Heart left ventricle (tissue), 13 donors: ENCODE measurements at regions not wholly inside any gene's neighbourhood (a gene's known extent, or its start where the extent isn't known, plus 50 kb on each side); places are given as distances from the start of the nearest gene placed in this dataset.

Source experiments
- POLR2A ChIP-seq, 2 donors: fragments of 450-650 bp; IDR thresholded peaks; one replicate each; pipeline ENCODE4 v1.6.1; 2017; ENCODE audit warnings: antibody characterized with exemption in 2 of 2, mild to moderate bottlenecking in 2 of 2, moderate library complexity in 2 of 2
- TF ChIP-seq, protein P1 (sequence below), 12 donors: fragments of 200-600 bp; sonication (generic) in 4 of 12; IDR thresholded peaks; one replicate each; pipeline versions ENCODE4 v1.5.0 to v1.8.0; 2018 to 2022; ENCODE audit warnings: antibody characterized with exemption in 12 of 12, mild to moderate bottlenecking in 5 of 12
- donor health status: ischemic (EF 13 %, LVEDD 7.1; RV severe dilation, severe dysfunction).
- donor health status: DM: no; HTN: yes; CAD: no.
- donor health status: DM: no; HTN: no; CAD: no.
- donor health status: ischemic (EF 25% LVEDD 6.9; RV normal size, moderate dysfunction).
- donor health status: ischemic (EF 25% LVEDD 5.7; RV mildly dilated, moderate dysfunction).
- donor health status: ischemic (EF 35%, LVEDD 5.7; RV mildly dilated, moderate dysfunction).
- donor health status: nonischemic (EF 11% LVEDD 7.7; RV severe dilation, severe dysfunction).
- donor health status: DM: yes; HTN: yes; CAD: no.
- donor health status: PGD.
- donor health status: ischemic (EF 29% LVEDD 5.4; RV normal size, mild dysfunction).
- donor health status: nonischemic (EF 23%, LVEDD 6.1; RV moderate dilation, normal function).

DNA sequence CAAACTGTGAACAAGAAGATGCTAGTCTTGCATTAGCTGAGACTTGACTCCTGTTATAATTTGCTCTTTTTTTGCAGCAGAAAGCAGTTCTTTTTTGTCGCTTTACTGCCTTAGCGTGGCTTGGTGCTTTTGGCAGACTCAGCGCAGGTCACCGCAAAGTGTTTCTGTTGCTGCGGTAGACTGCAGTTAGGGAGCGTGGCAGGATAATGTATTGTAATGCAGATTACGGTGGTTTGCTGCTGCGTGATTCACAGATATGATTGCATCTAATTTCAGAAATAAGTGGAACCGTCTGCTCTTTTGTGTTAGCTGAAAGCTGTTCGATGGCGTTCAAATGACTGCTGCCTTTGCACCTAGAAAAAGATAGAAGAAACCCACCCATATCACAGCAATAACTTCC lies 131.6 kb upstream of the SATB2 start:
- TF ChIP-seq, protein P1, sequence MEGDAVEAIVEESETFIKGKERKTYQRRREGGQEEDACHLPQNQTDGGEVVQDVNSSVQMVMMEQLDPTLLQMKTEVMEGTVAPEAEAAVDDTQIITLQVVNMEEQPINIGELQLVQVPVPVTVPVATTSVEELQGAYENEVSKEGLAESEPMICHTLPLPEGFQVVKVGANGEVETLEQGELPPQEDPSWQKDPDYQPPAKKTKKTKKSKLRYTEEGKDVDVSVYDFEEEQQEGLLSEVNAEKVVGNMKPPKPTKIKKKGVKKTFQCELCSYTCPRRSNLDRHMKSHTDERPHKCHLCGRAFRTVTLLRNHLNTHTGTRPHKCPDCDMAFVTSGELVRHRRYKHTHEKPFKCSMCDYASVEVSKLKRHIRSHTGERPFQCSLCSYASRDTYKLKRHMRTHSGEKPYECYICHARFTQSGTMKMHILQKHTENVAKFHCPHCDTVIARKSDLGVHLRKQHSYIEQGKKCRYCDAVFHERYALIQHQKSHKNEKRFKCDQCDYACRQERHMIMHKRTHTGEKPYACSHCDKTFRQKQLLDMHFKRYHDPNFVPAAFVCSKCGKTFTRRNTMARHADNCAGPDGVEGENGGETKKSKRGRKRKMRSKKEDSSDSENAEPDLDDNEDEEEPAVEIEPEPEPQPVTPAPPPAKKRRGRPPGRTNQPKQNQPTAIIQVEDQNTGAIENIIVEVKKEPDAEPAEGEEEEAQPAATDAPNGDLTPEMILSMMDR (IDR thresholded peaks at IDR 0.05) = no peak
- TF ChIP-seq POLR2A (IDR thresholded peaks at IDR 0.05) = no peak
